PC-3 (cell line): ENCODE measurements at regions not wholly inside any gene's neighbourhood (a gene's known extent, or its start where the extent isn't known, plus 50 kb on each side); places are given as distances from the start of the nearest gene placed in this dataset.

ENCODE experiments used
- EZH2 ChIP-seq: fragments of 300-600 bp; sonication (generic); IDR thresholded peaks from one replicate; pipeline ENCODE4 v1.6.1; 2017; ENCODE audit warnings: antibody characterized with exemption, mild to moderate bottlenecking, low read length; ENCODE audit not compliant: unreplicated experiment
- EZH2phosphoT487 ChIP-seq: fragments of 300-600 bp; sonication (generic); IDR thresholded peaks from 2 replicates; pipeline ENCODE4 v1.6.1; 2018; ENCODE audit warnings: mild to moderate bottlenecking, antibody characterized with exemption, low read length, borderline replicate concordance
- TF ChIP-seq, protein P1 (sequence below): fragments of 300-600 bp; sonication (generic); conservative IDR thresholded peaks from 2 replicates; pipeline ENCODE4 v1.5.1; 2017; ENCODE audit warnings: antibody characterized with exemption, low read depth, mild to moderate bottlenecking, low read length

- TF ChIP-seq EZH2phosphoT487 (no peak), EZH2 (no peak)
- TF ChIP-seq, protein P1, sequence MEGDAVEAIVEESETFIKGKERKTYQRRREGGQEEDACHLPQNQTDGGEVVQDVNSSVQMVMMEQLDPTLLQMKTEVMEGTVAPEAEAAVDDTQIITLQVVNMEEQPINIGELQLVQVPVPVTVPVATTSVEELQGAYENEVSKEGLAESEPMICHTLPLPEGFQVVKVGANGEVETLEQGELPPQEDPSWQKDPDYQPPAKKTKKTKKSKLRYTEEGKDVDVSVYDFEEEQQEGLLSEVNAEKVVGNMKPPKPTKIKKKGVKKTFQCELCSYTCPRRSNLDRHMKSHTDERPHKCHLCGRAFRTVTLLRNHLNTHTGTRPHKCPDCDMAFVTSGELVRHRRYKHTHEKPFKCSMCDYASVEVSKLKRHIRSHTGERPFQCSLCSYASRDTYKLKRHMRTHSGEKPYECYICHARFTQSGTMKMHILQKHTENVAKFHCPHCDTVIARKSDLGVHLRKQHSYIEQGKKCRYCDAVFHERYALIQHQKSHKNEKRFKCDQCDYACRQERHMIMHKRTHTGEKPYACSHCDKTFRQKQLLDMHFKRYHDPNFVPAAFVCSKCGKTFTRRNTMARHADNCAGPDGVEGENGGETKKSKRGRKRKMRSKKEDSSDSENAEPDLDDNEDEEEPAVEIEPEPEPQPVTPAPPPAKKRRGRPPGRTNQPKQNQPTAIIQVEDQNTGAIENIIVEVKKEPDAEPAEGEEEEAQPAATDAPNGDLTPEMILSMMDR, result no peak
Observed at GRCh38 chr22:22182990-22183264, 61.7 kb upstream of the VPREB1 start.
